ENCODE measurements at regions not wholly inside any gene's neighbourhood (a gene's known extent, or its start where the extent isn't known, plus 50 kb on each side); places are given as distances from the start of the nearest gene placed in this dataset.

DNA sequence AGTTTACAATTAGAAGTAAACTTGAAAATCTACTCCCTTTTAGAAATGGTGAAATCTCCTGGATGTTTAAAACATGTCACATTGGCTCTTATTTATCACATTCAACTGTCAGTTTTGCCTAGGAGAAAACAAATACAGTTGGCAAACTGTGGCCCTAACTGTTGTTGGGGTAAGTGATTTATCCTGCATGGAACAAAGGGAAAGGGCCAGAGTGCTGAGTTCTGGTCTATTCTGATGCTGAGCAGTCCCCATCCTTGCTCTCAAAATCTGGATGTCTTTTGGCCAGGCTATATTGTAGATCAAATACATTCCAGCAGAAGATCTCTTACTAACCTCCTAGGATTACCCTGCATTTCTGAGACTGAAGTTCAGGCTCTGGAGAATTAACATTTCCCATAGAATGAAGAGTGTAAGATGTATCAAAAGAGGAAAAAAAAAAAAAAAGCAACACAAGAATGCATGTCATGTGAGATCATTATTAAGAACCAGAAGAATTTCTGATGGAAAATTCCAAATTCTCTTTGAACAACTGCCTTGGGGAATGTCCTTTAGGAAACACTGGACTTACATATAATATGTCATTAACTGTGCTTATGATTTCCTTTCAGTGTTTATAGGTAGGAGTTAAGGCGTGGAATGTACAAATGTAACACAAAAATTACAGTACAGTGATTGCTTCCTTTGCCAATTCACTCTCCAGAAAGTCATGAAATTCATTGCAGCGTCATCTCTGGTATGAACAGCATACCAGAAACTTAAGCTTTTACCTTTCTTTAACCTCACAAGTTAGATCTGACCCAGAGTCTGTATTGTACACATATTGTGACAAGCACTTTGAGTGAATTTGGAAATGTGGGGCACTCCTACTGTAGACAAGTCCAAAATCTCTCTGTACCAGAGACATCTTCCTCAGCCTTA is 1012.5 kb upstream of the LCORL start:
- H3K36me3 ChIP-seq: no peaks in the 10 kb centered on the region
- H3K9me3 ChIP-seq: no peaks in the 10 kb centered on the region
- no peaks in the 10 kb centered on the region for H3K4me1 ChIP-seq (ENCODE audit: insufficient read depth)
- H3K27ac ChIP-seq: no peak overlapping the region
- no peaks in the 10 kb centered on the region for H3K27me3 ChIP-seq
- no peak overlapping the region for H3K4me3 ChIP-seq
- TF ChIP-seq, protein P1, sequence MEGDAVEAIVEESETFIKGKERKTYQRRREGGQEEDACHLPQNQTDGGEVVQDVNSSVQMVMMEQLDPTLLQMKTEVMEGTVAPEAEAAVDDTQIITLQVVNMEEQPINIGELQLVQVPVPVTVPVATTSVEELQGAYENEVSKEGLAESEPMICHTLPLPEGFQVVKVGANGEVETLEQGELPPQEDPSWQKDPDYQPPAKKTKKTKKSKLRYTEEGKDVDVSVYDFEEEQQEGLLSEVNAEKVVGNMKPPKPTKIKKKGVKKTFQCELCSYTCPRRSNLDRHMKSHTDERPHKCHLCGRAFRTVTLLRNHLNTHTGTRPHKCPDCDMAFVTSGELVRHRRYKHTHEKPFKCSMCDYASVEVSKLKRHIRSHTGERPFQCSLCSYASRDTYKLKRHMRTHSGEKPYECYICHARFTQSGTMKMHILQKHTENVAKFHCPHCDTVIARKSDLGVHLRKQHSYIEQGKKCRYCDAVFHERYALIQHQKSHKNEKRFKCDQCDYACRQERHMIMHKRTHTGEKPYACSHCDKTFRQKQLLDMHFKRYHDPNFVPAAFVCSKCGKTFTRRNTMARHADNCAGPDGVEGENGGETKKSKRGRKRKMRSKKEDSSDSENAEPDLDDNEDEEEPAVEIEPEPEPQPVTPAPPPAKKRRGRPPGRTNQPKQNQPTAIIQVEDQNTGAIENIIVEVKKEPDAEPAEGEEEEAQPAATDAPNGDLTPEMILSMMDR (IDR thresholded peaks at IDR 0.05): no peak
- TF ChIP-seq POLR2A (IDR thresholded peaks at IDR 0.05) (no peak), EP300 (IDR thresholded peaks at IDR 0.05) (no peak)
- DNase-seq: no peak
- intact Hi-C loops (cut with DNase I): no loop called here
- WGBS, 3 donors: 82 to 95% (median 88%) methylated on average over 2 of the region's 2 CpGs

- H3K4me1 ChIP-seq (ENCODE audit: insufficient read depth): no peaks in the 10 kb centered on the region
- H3K27ac ChIP-seq: no peak overlapping the region
- no peaks in the 10 kb centered on the region for H3K9me3 ChIP-seq
- no peaks in the 10 kb centered on the region for H3K36me3 ChIP-seq
- intact Hi-C loops (cut with DNase I): no loop called here
- H3K27me3 ChIP-seq: no peaks in the 10 kb centered on the region
- H3K4me3 ChIP-seq: no peak overlapping the region
- TF ChIP-seq POLR2A (IDR thresholded peaks at IDR 0.05) (no peak), EP300 (IDR thresholded peaks at IDR 0.05) (no peak)
- TF ChIP-seq, protein P1 (IDR thresholded peaks at IDR 0.05): no peak
- DNase-seq: no peak
Observed at GRCh38 chr4:19030536-19030935, 1009.0 kb upstream of the LCORL start.

DNA sequence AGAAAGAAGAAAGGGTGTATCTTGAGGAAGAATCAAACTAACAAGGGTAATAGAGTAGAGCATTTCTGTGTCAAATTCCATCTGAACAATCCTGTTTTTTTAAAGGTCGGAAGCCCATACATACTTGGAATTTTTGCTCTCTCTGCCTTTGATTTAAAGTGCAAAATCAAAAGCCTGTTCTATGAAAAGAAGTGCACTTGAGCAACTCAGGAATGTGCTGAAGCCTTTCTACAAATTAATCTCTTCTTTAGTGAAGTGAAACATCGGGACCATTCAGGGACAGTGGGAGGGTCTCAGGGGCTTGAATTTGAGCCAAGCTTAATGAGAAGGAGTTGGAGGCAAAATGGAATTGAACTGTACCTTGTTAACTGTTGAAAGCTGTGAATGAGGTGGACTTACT is 1008.5 kb upstream of the LCORL start:
- Histone ChIP-seq H3K4me3 (no peak overlapping the region), H3K27me3 (no peaks in the 10 kb centered on the region), H3K36me3 (no peaks in the 10 kb centered on the region), H3K9me3 (no peaks in the 10 kb centered on the region), H3K27ac (no peak overlapping the region), H3K4me1 (ENCODE audit: insufficient read depth) (no peaks in the 10 kb centered on the region)
- WGBS, 3 donors: 0 to 7% (median 3%) methylated on average over 2 of the region's 2 CpGs
- intact Hi-C loops (cut with DNase I): no loop called here
- DNase-seq: no peak
- TF ChIP-seq EP300 (IDR thresholded peaks at IDR 0.05): no peak
- TF ChIP-seq, protein P1 (IDR thresholded peaks at IDR 0.05): no peak

DNA sequence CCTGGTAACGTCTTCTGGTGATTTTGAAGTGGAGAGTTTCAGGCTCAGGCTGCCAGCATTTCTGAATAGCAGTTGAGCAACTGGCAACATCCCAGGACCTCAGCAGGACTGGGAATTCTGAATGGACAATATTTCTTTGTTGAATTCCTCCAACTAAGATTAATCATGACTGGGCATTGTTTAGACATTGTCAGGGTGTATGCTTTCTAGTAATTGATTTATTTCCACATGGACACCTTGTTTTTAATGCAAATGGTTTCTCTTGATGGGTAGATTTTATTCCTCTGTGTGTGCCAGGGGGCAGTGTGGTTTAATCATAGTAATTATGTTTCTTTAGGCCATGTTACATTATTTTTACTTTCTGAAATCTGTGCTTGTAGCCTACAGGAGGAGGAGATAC is 1004.7 kb upstream of the LCORL start:
- Histone ChIP-seq H3K4me3 (no peak overlapping the region), H3K36me3 (no peaks in the 10 kb centered on the region), H3K9me3 (no peaks in the 10 kb centered on the region), H3K4me1 (ENCODE audit: insufficient read depth) (no peaks in the 10 kb centered on the region), H3K27me3 (no peaks in the 10 kb centered on the region), H3K27ac (no peak overlapping the region)
- 46 to 55% (median 54%) methylated on average over 1 of the region's 1 CpG for WGBS, 3 donors
- intact Hi-C loops (cut with DNase I): no loop called here
- TF ChIP-seq, protein P1 (IDR thresholded peaks at IDR 0.05): no peak
- TF ChIP-seq POLR2A (IDR thresholded peaks at IDR 0.05) (no peak), EP300 (IDR thresholded peaks at IDR 0.05) (no peak)
- no peak for DNase-seq
